Vagina (tissue), 2 donors: ENCODE measurements at regions not wholly inside any gene's neighbourhood (a gene's known extent, or its start where the extent isn't known, plus 50 kb on each side); places are given as distances from the start of the nearest gene placed in this dataset.

Experiments used
- CTCF ChIP-seq, 3 experiments: fragments of 450-650 bp in 2 of 3; fragments of 200-600 bp in 1 of 3; sonication (generic) in 1 of 3; IDR thresholded peaks; one replicate each; pipeline ENCODE4 v1.5.1; 2017 to 2019; ENCODE audit warnings: antibody characterized with exemption in 3 of 3, mild to moderate bottlenecking in 2 of 3, moderate library complexity in 2 of 3
- POLR2A ChIP-seq, 2 donors: fragments of 450-650 bp; IDR thresholded peaks; one replicate each; pipeline ENCODE4 v1.6.1; 2017; ENCODE audit warnings: antibody characterized with exemption in 2 of 2, mild to moderate bottlenecking in 2 of 2, moderate library complexity in 2 of 2

DNA sequence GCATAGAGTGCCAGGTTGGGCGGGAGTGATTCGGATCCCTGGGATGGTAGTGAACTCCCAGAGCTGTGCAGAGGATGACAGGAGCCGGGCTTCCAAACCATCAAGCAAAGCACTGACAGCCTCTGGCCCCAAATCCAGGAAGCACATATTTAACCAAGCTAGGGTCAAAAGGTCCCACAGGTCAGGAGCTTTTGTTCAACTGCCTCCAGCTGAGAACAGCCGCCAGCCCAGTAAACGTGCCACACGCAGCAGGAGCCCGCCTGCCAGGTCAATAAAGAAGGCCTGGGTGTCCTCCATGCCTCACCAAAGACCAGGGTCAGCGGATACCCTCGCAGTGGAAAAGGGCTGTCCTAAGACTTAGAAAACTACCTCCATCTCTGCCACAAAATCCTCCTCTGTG, 184.7 kb upstream of the LINGO1 start:
- no peak for TF ChIP-seq CTCF (IDR thresholded peaks at IDR 0.05)
- no peak for TF ChIP-seq POLR2A (IDR thresholded peaks at IDR 0.05)
